ENCODE measurements at regions not wholly inside any gene's neighbourhood (a gene's known extent, or its start where the extent isn't known, plus 50 kb on each side); places are given as distances from the start of the nearest gene placed in this dataset.
A peak's percentile ranks its signal among the peaks of the same experiment; 100 is the strongest.
"Not testable (repeated sequence)": the region's sequence is repeated elsewhere in the genome, so short reads cannot be mapped to it uniquely, and the experiment has no call there.

DNA sequence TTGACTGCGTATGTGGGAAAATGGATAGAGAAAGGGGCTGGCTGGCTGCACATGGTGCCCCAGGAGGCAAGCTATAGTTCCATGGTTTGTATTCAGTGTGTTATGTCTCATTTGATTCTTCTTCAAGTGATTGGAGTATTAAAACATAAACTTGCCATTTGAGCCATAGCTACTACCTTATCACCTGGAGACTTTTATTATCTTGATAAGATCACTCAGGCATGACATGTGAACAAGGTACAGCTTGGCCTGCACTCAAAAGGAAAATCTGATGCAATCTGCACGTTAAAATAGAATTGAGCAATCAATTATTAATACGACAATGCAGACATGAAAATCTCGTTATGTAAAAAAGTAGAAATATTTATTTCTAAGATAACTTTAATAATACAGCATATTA lies 116.9 kb downstream of the RND3 start:
- no peak for DNase-seq

DNA sequence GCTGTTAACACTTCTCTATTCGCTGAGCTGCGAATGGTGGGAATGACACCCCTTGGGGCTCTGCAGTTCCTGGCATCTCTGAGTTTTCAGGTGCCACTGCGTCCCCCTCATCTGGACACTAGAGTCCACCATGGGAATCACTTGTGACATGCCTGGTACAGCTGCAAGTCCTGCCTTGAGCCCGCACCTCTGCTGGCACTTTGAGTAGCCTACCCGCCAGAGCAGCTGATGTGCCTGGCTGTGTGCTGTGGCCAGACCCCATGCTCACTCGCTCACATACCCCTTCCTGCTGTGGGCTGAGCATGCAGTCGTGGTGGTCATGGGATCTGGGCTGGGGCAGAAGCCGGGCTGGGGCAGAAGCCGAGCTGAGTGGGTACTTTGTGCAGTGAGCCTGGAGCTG lies 117.6 kb downstream of the RND3 start:
- DNase-seq = no peak

DNA sequence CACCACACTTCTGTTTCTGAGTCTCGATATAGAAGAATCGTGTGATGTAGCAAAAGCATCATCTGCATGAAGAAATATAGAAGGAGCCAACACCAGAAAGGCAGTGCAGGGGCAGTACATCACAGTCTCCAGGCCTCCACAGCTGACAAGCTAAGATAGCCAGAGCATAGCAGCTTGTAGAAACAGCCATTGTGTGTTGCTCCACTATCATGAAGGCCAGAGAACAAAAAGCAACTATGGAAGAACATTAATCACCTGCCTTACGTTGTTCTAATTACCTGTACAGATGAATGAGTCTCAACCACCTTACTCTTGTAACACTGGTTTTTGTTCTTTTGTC lies 129.0 kb downstream of the RND3 start:
- no peak for DNase-seq

DNA sequence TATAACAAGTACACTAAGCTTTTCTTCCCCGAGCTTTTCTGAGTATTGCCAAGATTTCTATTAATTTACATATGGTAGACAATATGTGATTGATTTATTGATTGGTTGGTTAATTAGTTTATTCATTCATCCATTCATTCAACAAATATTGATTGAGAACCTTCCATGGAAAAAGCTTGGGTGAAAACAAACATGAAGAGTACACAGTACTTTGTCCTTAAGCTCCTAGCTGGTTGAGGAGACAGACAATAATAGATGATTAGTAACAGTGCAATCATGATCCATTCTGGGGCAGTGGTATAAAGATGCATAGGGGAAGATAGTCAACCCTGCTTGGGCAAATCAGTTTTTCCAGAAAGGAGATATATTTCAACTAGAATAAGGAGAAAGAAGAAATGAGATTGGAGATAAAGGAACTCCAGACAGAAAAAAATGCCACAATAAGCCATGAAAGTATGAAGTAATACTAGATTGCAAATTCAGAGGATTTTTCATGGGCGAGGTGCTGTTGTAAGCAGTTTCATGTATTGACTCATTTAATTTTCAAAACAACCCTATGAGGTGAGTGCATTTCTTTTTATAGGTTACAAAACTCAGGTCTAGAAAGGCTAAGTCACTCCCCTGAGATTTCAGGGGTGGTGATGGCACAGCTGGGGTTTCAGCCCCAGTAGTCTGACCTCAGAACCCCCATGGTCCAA lies 129.5 kb downstream of the RND3 start:
- DNase-seq = no peak

DNA sequence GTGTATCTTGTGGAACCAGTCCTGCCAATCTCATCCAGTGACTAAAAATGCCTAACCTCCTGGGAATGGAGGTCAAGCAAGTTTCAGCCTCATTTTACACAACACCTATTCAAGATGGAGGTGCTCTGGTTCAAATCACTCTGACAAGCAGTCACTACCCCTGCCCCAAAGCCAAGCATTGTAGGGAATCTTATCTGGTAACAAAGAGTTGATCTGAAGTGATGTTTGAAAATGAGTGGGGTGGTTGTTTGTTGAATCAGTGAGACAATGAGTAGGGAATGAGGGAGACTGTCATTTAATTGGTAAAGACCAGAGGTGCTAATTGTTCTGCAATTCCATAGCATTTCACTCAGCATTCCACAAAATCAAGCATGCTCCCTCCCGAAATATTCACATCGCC lies 132.0 kb downstream of the RND3 start:
- DNase-seq = no peak

DNA sequence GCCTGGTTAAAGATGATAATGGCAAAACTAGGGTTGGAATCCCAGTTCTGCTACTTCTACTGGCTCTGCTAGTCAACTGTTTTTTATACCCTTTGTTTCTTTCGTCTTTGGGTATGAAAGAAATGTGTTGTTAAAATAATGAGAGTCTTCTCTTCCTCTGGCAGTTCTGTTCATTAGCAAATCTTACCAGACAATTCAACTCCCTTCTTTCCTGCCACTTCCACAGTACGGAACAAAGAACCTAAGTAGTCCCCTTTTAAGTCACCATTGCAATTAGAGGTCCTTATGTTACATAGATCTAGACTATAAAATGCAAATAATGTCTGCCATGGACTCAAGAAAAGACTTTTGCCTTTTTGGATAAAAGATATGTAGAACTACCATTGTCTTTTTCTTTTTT lies 134.1 kb downstream of the RND3 start:
- DNase-seq = no peak

DNA sequence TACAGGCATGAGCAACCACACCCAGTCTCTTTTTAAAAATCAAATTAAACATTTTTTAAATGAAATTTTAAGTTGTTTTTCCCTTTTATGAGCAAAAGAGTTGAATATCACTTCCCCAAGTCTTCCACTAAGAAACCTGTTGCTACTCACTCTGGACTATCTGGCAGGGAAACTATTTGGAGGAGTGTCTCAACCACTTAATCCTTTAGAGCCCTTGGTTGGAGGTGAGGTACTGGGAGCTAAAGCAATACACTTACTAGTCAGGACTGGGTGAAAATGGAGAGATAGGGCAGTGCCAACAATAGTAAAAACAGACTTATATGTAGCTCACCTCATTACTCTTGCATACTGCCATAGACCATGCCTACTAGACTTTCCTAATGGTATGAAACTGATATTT lies 135.5 kb downstream of the RND3 start:
- DNase-seq = no peak

DNA sequence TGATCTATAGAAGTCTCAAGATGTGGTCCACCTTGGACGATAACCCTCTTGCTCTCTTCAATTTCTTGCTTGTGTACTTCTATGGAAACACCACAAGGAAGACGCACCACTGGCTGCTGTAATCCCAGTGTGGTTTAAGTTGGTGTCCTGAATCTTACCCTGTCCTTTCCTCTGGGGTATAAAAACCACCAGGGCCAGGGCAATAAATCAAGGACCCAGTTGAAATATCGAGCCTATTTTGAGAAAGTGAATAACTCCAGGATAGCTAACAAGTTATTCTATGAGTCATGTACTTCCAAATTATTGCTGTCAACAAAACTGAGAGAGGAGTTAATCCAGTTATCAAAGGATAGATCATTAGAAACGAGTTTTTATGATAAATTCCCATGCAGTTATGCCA lies 137.0 kb downstream of the RND3 start:
- DNase-seq = no peak

DNA sequence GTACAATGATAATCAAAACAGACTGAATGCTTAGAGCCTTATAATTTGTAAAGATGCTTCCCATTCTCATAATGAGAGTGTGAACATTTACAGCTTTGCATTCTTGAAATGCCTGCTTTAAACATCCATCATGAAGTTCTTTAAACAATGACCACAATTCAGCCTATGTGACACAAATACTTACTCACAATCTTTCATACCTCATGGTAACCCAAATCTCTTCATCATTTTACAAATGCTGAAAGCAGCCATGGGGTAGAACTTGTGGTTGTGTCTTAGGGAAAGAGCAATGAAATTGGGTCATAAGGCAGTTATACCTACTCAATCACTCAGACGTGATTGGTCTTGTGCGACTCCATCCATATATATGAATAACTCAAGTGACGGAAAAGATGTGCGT lies 140.7 kb downstream of the RND3 start:
- DNase-seq = no peak

DNA sequence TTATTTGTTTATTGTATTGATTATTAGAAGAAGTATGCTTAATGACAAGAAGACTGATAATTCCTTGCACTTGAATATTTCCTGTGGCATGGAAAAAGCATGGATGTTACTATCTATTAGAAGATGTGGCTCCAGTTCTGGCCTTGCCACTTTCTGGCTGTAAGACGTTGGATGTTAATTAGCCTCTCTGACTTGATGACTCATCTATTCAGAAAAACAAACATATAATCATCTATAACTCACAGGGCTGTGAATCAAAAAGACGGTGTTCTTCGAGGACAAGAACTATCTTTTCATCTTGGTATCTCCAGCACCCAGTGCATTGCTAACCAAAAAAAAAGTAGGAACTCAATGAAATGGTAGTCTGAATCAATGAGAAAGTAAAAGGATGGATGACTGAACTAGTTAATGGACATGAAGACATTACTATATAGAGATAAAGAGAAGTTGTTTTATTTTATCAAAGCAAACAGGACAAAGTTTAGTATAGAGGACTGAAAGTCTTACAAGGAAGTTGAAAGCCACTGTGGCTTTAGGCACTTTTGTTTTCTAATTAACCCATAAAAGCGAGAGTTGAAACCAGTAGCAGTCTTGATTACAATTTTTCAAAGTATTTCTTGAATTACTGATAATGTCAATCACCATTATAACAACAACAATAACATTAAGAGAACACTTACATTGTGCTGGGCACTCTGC lies 145.3 kb downstream of the RND3 start:
- DNase-seq = no peak

DNA sequence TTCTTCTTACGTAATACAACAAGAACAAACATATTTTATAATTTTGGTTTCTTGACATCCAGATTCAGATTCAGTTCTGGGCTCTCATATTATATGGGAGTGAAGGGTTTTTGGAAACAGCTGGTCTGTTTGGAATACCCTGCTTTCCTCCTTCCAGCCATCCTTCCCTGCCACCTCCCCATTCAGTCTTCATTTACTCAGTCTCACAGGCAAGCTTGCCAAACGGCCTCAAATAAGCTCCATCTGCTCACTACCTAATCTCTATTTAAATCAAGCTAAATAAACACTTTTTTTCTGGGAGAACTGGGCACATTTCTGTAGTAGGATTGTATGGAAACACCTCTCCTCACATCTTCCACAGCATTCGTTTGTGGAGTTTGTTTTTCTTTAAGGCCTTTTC lies 147.5 kb downstream of the RND3 start:
- peak; percentile 76 for DNase-seq

DNA sequence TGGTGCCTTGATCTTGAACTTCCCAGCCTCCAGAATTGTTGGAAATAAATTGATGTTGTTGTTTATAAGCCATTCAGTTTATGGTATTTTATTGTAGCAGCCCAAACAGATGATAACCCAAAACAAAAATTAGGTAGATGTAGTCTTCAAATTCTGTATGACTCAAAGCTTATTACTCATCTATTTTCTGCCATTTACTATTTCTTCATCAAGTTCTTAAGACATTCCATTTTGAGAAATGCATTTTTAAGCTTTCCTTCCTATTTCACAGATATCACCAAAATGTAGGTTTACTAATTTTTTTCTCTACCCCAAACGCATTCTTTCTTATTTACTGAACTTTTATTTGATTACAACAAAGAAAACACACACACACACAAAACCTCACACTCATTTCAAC lies 148.2 kb downstream of the RND3 start:
- no peak for DNase-seq

DNA sequence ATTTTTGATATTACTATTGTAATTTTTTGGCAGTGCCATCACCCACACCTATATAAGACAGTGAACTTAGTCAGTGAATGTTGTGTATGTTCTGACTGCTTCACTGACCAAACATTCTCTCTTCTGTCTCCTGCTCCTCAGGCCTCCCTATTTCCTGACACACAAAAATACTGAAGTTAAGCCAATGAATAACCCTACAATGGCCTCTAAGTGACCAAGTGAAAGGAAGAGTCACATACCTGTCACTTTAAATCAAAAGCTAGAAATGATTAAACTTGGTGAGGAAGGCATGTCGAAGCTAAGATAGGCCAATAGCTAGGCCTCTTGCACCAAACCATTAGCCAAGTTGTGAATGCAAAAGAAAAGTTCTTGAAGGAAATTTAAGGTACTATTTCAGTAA lies 151.9 kb downstream of the RND3 start:
- DNase-seq = no peak

DNA sequence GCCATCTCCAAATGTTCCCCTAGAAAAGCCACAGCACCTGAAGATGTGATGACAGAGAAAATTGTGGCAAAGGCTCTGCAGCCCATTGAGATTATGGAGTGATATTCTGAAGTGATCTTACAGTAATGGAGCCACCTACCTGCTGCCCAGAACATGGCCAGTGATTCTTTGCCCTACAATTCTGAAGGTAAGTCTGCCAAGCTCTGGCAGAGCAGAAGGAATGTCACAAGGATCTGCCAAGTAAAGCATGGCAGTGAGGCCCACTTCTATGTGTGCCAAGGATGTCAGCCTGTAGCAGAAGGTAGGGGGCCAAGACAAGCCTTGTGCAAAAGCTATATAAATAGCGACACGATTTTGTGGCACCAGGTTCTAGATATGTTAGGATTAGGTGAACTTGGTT lies 155.1 kb downstream of the RND3 start:
- no peak for DNase-seq

DNA sequence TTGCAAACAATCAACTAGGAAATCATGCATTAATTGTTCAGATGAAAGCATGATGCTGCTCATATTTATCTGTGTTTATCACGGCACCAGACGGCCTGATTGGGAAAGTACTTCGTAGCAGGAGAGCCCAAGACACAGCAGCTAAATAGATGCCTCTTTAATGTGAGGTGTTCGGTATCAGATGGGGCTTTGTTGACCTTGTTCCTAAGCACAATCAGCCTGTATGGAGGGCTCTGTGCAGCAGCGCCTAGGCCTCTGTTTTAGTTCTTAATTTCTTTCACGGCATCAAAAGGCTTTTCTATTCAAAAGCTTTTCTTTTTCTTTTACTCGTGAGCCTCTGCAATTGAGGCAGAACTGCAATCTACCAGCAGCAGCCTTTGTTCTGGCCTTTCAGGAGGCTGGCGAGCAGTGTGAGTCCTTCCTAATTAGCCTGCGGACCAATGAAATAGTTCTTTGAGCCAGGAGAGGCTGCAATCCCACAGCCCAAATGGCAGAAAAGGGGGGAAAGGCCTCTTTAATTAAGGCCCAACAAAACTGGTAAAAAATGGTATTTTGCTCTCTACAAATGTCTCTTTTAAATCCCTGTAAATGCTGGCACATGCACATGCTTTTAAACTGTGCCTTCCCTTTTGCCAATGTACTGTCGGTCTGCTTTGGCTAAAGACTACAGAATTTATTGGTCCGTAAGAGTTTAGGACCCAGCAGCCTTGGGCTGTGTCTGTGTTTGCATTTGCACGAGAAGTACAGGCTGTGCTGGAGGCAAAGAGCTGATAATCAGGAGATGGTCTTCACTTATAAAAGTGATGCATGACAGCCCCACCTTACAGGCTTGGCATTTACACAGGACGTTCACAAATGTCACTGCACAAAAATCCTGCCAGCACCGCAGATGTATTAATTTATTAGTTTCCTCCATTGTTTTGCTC lies 159.6 kb downstream of the RND3 start:
- DNase-seq = no peak

DNA sequence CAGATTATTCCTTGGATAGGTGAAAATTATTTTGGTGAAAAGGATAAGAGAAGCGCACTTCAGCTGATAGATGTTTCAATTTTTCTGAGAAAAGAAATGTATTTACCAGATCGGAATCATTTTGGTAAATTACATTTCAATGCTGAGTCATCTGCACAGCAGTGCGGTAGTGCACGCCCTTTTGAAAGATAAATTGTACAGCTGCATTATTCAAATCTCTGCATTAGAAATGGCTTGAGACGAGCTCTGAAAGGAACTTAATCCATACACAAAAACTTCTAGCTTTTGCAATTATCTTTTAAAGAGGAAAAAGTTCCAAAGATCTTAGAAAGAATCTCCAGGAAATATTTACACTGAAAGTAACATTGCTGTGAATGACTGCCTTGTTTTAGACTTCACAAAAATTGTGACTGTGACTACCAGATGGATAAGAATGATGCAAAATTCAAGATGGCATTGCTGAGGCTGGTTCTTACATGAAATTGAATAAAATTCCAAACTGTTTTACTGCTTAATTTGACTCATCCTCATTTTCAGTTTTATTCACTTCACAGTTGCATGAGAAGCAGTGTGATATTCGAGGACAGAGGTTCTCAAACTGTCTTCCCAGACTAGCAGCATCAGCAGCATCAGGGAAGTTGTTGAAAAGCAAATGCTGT lies 161.7 kb downstream of the RND3 start:
- DNase-seq = no peak

DNA sequence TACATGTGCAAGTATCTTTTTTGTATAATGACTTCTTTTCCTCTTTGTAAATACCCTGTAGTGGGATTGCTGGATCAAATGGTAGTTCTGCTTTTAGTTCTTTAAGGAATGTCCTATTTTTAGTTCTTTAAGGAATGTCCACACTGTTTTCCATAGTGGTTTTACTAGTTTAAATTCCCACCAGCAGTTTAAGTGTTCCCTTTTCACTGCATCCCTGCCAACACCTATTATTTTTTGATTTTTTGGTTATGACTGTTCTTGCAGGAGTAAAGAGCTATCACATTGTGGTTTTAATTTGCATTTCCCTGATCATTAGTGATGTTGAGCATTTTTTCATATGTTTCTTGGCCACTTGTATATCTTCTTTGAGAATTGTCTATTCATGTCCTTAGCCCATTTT lies 164.4 kb downstream of the RND3 start:
- DNase-seq = not testable (repeated sequence)

DNA sequence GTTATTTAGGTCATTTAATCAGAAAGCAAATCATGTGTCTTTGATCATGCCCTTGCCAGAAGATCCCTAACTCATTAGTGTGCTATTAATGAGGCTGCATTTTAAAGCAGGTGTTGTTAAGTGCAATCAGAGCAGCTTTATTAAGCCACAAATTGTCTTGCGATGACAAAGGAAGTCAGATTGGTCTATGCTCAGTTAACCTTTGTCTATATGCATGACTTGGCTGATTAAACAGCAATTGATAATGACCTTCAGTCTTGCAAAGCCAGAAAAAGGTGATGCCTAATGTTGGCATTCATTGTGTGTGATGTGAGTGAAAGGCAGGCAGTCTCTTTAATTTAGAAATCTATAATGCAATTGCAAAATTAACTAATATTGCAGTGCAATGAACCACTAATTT lies 166.9 kb downstream of the RND3 start:
- DNase-seq = no peak

DNA sequence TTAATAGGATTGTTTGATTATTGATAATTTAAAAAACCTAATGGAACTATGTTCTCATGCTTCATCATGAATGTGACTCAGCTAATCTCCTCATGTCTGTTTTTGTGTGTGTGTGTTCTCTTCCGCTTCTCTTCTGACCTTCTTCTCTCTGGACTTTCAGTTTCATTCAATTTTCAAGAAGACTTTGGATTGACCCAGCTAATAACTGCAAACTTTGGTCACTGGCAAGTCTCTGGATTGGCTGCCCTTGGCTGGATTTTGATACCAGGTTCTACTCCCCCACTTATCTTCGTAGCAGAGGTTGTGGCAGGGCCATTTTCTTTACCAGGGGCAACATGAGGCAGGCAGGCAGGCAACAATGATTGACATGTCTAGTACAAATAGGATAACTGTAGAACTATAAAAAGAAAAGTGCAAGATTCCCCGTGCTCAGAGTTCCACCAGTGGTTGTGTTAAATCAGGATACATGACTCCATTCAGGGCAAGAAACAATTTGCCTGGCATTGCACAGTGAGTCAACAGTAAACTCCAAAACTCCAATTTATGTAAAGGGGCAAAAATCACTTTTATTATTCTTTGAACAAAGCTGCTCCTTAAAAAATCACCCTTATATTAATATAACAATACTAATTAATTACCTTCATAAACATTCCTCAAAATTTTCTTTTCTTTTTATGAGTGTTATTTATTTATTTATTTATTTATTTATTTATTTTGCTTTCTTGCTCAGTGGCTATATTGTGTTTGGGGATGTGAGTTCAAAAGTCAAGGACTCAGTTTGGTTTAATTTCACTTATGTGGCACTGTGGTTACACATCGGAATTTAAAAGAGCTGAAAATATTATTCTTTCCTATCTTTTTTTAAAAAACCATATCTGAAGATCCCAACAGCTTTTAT lies 167.6 kb downstream of the RND3 start:
- no peak for DNase-seq

DNA sequence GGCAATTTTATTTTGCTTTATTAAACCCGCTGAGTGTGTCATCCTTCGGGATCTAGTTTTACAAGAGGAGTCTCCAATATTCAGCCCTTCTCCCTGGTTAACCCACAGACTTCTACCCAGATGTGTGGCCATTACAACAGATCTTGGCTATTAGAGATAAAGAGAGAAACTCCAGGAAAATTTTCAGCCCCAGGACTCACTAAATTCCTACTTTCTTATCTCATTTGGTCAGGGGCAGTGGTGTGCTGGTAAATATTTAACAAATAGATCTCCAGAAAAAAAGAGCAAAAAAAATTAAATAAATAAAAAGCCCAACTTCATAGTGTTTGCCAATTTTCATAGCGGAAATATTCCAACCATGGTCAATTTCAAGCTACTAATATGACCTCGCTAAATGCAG lies 168.4 kb downstream of the RND3 start:
- no peak for DNase-seq

DNA sequence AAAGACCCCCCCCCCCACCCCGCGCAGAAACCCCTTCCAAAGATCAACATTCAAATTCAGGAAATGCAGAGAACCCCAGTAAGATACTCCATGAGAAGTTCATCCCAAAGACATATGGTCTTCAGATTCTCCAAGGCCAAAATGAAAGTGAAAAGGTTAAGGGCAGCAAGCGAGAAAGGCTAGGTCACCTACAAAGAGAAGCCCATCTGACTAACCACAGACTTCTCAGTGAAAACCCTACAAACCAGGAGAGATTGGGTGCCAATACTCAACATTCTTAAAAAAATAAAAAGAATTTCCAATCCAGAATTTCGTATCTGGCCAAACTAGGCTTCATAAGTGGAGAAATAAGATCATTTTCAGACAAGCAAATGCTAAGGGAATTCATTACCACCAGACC lies 175.2 kb downstream of the RND3 start:
- DNase-seq = no peak

DNA sequence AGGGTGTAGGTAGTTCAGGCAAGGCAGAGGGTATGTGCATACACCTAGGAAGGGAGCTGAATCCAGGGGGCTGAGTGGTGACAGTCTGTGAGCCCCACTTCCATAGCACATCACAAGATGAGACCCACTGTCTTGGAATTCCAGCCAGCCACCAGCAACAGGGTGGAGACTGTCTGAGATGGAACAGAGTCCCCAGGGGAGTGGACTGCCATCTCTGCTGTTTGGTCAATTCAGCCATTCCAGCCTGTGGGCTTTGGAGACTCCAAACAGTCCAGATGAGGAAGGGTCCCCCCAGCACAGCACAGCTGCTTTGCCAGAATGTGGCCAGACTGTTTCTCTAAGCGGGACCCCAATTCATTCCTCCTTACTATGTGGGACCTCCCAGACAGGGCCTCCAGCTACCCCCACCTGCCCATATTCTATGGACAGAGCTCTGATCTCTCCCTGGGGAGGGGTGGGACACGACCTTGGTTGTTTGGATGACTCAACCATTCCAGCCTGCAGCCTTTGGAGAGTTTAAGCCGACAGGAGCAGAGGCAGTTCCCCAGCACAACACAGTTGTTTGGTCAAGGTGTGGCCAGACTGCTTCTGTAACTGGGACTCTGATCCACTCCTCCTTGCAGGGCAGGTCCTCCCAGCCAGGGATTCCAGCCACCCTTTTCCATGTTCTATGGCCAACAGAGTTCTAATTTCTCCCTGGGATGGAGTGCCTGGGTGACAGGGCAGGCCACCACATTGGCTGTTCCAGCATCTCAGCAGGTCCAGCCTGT lies 178.0 kb downstream of the RND3 start:
- DNase-seq = no peak

Measured in COR-L47 (cell line).